K562 (cell line): ENCODE measurements at regions not wholly inside any gene's neighbourhood (a gene's known extent, or its start where the extent isn't known, plus 50 kb on each side); places are given as distances from the start of the nearest gene placed in this dataset.

Source experiments
- ATAC-seq: fragments of 200-7000 bp; cut with Tn5 transposase; 3 replicates; pipeline ENCODE4 v1.9.1; 2020; ENCODE audit warnings: moderate library complexity
- BruUV-seq: library from RNA; stranded (reverse); fragments of 400-500 nt; replicated peaks from 2 replicates; lab custom pipeline; 2021; lab: Mats Ljungman, UMichigan
- CTCF ChIA-PET: fragments of 300-600 bp; formaldehyde crosslinking; extraction: SDS; loops from one replicate; lab custom pipeline; 2021; ENCODE audit warnings: low intra/inter-chr PET ratio; lab: Yijun Ruan, JAX
- POLR2A ChIA-PET: fragments of 300-600, 350-650 bp; sonication (Branson Sonifier 250); formaldehyde crosslinking; extraction: SDS; loops from one replicate; lab custom pipeline; 2021; ENCODE audit warnings: antibody characterized with exemption, inconsistent platforms; lab: Yijun Ruan, JAX
- DNase-seq, 4 experiments: peaks; one replicate each; pipeline versions ENCODE4 v3.0.0 to v3.0.0-alpha.2; 2011 to 2018; ENCODE audit warnings: low spot score in 3 of 4, mixed read lengths in 3 of 4; ENCODE audit errors: extremely low read depth in 1 of 4
- FAIRE-seq: peaks from 2 replicates; lab custom pipeline; 2011; peaks lifted over from hg19 to GRCh38; lab: Jason Lieb, UNC
- H2AFZ ChIP-seq: 2 replicates; pipeline ENCODE4 v1.6.0; 2011; ENCODE audit warnings: low read depth, low read length, control low read depth, inconsistent platforms
- H3K27ac ChIP-seq: fragments of 200-600 bp; 3 replicates; pipeline ENCODE4 v1.8.0; 2011; ENCODE audit warnings: low read depth, mild to moderate bottlenecking, control low read depth, inconsistent platforms, low read length, moderate library complexity, mixed read lengths; ENCODE audit errors: extremely low read depth
- H3K27me3 ChIP-seq, 2 experiments: fragments of 300-600 bp in 1 of 2; 2 replicates in 1 of 2; 3 replicates in 1 of 2; pipeline versions ENCODE4 v1.6.0 to v1.8.0; 2011; ENCODE audit warnings: inconsistent platforms in 2 of 2, low read length in 2 of 2, mild to moderate bottlenecking in 1 of 2, mixed read lengths in 1 of 2, moderate library complexity in 1 of 2; ENCODE audit not compliant: control insufficient read depth in 2 of 2, insufficient read depth in 2 of 2
- H3K36me3 ChIP-seq: fragments of 300-600 bp; 3 replicates; pipeline ENCODE4 v1.8.0; 2011; ENCODE audit warnings: mild to moderate bottlenecking, low read length, inconsistent platforms; ENCODE audit not compliant: control insufficient read depth, insufficient read depth
- H3K4me1 ChIP-seq, 2 experiments: fragments of 200-600 bp in 1 of 2; replicated peaks in 1 of 2; 2 replicates in 1 of 2; 3 replicates in 1 of 2; pipeline versions ENCODE4 v1.5.1 to v1.8.0; 2011; ENCODE audit warnings: inconsistent platforms in 2 of 2, low read length in 2 of 2, mild to moderate bottlenecking in 1 of 2, mixed read lengths in 1 of 2, moderate library complexity in 1 of 2; ENCODE audit not compliant: control insufficient read depth in 2 of 2, insufficient read depth in 2 of 2
- H3K4me2 ChIP-seq: 2 replicates; pipeline ENCODE4 v1.6.1; 2011; ENCODE audit warnings: low read length, control low read depth, inconsistent platforms, mixed read lengths; ENCODE audit not compliant: insufficient read depth
- H3K4me3 ChIP-seq: fragments of 200-600 bp; sonication (generic), shearing (Covaris generic); 2 replicates; pipeline ENCODE4 v1.5.1; 2016; ENCODE audit warnings: control low read depth, inconsistent platforms
- H3K79me2 ChIP-seq: fragments of 200-600 bp; 3 replicates; pipeline ENCODE4 v1.8.0; 2011; ENCODE audit warnings: low read length, inconsistent platforms; ENCODE audit not compliant: control insufficient read depth, insufficient read depth
- H3K9ac ChIP-seq, 2 experiments: 2 replicates each; pipeline versions ENCODE4 v1.6.0 to v1.6.1; 2011; ENCODE audit warnings: low read depth in 2 of 2, low read length in 2 of 2, control low read depth in 1 of 2, inconsistent platforms in 1 of 2, mild to moderate bottlenecking in 1 of 2, mixed read lengths in 1 of 2; ENCODE audit not compliant: insufficient read depth in 1 of 2
- H3K9me1 ChIP-seq: one replicate; pipeline ENCODE4 v1.6.0; 2011; ENCODE audit warnings: inconsistent platforms, mild to moderate bottlenecking, low read length, moderate library complexity; ENCODE audit not compliant: control insufficient read depth, insufficient read depth
- H3K9me3 ChIP-seq: replicated peaks from 2 replicates; pipeline ENCODE4 v1.5.1; 2011; ENCODE audit warnings: low read depth, low read length, inconsistent platforms; ENCODE audit not compliant: control insufficient read depth, insufficient read depth
- H4K20me1 ChIP-seq: replicated peaks from 2 replicates; pipeline ENCODE4 v1.6.1; 2011; ENCODE audit warnings: low read length, inconsistent platforms, mixed read lengths; ENCODE audit not compliant: control insufficient read depth, insufficient read depth
- BDP1 ChIP-seq: IDR thresholded peaks from 3 replicates; pipeline ENCODE4 v1.6.1; 2011; ENCODE audit not compliant: insufficient read length, insufficient read depth
- NEUROD1 ChIP-seq: fragments of 150-350 bp; IDR thresholded peaks from 2 replicates; pipeline ENCODE4 v1.6.1; 2014; ENCODE audit warnings: borderline replicate concordance, low read length, low read depth; ENCODE audit not compliant: partially characterized antibody
- PCBP2 ChIP-seq: fragments of 200-400 bp; formaldehyde crosslinking; IDR thresholded peaks from 2 replicates; pipeline ENCODE4 v1.6.1; 2018; ENCODE audit warnings: low read length, low read depth, mild to moderate bottlenecking, moderate library complexity; ENCODE audit not compliant: poor library complexity, severe bottlenecking
- PTRF ChIP-seq: fragments of 450-650 bp; IDR thresholded peaks from 2 replicates; pipeline ENCODE4 v1.6.1; 2016; ENCODE audit warnings: mild to moderate bottlenecking, missing genetic modification characterization, missing compliant biosample characterization
- SMARCC2 ChIP-seq: fragments of 450-650 bp; IDR thresholded peaks from 2 replicates; pipeline ENCODE4 v1.6.1; 2017; ENCODE audit warnings: antibody characterized with exemption, moderate library complexity, mild to moderate bottlenecking, low read depth
- ZNF124 ChIP-seq: sonication (generic); formaldehyde crosslinking; IDR thresholded peaks from 2 replicates; pipeline ENCODE4 v1.8.1; 2022; ENCODE audit warnings: missing genetic modification reagents
- ZNF23 ChIP-seq: fragments of 250-450 bp; sonication (Bioruptor Pico); IDR thresholded peaks from 2 replicates; pipeline ENCODE4 v1.4.0; 2020; ENCODE audit warnings: mild to moderate bottlenecking
- ZNF511 ChIP-seq: sonication (generic); formaldehyde crosslinking; IDR thresholded peaks from 2 replicates; pipeline ENCODE4 v1.8.0; 2022; ENCODE audit warnings: mild to moderate bottlenecking, missing genetic modification reagents
- ZNF696 ChIP-seq: fragments of 250-450 bp; sonication (Bioruptor Pico); conservative IDR thresholded peaks from 2 replicates; pipeline ENCODE4 v1.4.0; 2020; ENCODE audit warnings: mild to moderate bottlenecking, moderate library complexity
- WGBS: fragments of 100-300 bp; shearing (Covaris generic); methylation state at CpG from one replicate; pipeline ENCODE4 v1.1.6; 2016; ENCODE audit warnings: low coverage, mixed read lengths; ENCODE audit not compliant: insufficient coverage; ENCODE audit errors: missing lambda C conversion rate; 5-methylcytosine and 5-hydroxymethylcytosine counted together
- in situ Hi-C: fragments of 300-500 bp; cut with MboI; formaldehyde crosslinking; loops from 4 replicates; pipeline ENCODE4 v1.15.0; 2018; ENCODE audit warnings: inconsistent platforms, mixed read lengths
- intact Hi-C: fragments of 100-400 bp; cut with micrococcal nuclease; formaldehyde crosslinking; loops from 2 replicates; pipeline ENCODE4 v1.14.2; 2022
- TF ChIP-seq, protein P1 (sequence below): fragments of 200-800 bp; sonication (Bioruptor generic); IDR thresholded peaks from 2 replicates; pipeline ENCODE4 v1.6.1; 2016; ENCODE audit warnings: missing genetic modification characterization, missing compliant biosample characterization

- no peak overlapping the region for H3K4me3 ChIP-seq
- H3K27ac ChIP-seq = no peak overlapping the region
- H3K36me3 ChIP-seq = no peaks in the 10 kb centered on the region
- DNase-seq (no peak), FAIRE-seq (no peak), ATAC-seq (no peak)
- TF ChIP-seq NEUROD1 = no peak
- H4K20me1 ChIP-seq = no peaks in the 10 kb centered on the region
- H3K9me1 ChIP-seq = no peaks in the 10 kb centered on the region
- ChIA-PET CTCF (no interaction called here), POLR2A (interaction anchor here (0.9 kb wide), 1 partner anchor 187 kb away, joined by 5 read pairs; no protein-coding TSS in a partner anchor)
- intact Hi-C loops (no loop called here), in situ Hi-C loops (no loop called here)
- no TSS peak for BruUV-seq
- H3K4me2 ChIP-seq = no peak overlapping the region
- no peaks in the 10 kb centered on the region for H3K4me1 ChIP-seq
- no peak overlapping the region for H3K9ac ChIP-seq
- no peaks in the 10 kb centered on the region for H3K79me2 ChIP-seq
- H3K9me3 ChIP-seq = no peaks in the 10 kb centered on the region
- H3K27me3 ChIP-seq = no peaks in the 10 kb centered on the region
- no peak overlapping the region for H2AFZ ChIP-seq
These were observed 724.6 kb downstream of the USP25 start for GRCh38 chr21:16454399-16454798.

- intact Hi-C loops = no loop called here
- ATAC-seq = no peak
- CTCF ChIA-PET = no interaction called here
- no peak for TF ChIP-seq ZNF23 (CRISPR knock-in tag)
- TF ChIP-seq BDP1 = no peak
- no peak for TF ChIP-seq ZNF511 (CRISPR knock-in tag)
- TF ChIP-seq SMARCC2 = no peak
- TF ChIP-seq ZNF696 (CRISPR knock-in tag) = no peak
- TF ChIP-seq PCBP2 = no peak
- TF ChIP-seq ZNF124 = no peak
- no peak for TF ChIP-seq PTRF
- TF ChIP-seq, protein P1, sequence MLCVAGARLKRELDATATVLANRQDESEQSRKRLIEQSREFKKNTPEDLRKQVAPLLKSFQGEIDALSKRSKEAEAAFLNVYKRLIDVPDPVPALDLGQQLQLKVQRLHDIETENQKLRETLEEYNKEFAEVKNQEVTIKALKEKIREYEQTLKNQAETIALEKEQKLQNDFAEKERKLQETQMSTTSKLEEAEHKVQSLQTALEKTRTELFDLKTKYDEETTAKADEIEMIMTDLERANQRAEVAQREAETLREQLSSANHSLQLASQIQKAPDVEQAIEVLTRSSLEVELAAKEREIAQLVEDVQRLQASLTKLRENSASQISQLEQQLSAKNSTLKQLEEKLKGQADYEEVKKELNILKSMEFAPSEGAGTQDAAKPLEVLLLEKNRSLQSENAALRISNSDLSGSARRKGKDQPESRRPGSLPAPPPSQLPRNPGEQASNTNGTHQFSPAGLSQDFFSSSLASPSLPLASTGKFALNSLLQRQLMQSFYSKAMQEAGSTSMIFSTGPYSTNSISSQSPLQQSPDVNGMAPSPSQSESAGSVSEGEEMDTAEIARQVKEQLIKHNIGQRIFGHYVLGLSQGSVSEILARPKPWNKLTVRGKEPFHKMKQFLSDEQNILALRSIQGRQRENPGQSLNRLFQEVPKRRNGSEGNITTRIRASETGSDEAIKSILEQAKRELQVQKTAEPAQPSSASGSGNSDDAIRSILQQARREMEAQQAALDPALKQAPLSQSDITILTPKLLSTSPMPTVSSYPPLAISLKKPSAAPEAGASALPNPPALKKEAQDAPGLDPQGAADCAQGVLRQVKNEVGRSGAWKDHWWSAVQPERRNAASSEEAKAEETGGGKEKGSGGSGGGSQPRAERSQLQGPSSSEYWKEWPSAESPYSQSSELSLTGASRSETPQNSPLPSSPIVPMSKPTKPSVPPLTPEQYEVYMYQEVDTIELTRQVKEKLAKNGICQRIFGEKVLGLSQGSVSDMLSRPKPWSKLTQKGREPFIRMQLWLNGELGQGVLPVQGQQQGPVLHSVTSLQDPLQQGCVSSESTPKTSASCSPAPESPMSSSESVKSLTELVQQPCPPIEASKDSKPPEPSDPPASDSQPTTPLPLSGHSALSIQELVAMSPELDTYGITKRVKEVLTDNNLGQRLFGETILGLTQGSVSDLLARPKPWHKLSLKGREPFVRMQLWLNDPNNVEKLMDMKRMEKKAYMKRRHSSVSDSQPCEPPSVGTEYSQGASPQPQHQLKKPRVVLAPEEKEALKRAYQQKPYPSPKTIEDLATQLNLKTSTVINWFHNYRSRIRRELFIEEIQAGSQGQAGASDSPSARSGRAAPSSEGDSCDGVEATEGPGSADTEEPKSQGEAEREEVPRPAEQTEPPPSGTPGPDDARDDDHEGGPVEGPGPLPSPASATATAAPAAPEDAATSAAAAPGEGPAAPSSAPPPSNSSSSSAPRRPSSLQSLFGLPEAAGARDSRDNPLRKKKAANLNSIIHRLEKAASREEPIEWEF (CRISPR knock-in tag) = no peak
These were observed 725.7 kb downstream of the USP25 start for GRCh38 chr21:16455526-16455925.

More at GRCh38 chr21:16455526-16455925, 725.7 kb downstream of the USP25 start:
- H3K9me1 ChIP-seq = no peaks in the 10 kb centered on the region
- no peak overlapping the region for H3K4me3 ChIP-seq
- no peak overlapping the region for H3K27ac ChIP-seq
- in situ Hi-C loops = no loop called here
- FAIRE-seq (no peak), DNase-seq (no peak)
- no peak overlapping the region for H3K9ac ChIP-seq
- H3K27me3 ChIP-seq = no peaks in the 10 kb centered on the region
- no peaks in the 10 kb centered on the region for H3K4me1 ChIP-seq
- whole genome bisulfite sequencing = 0% methylated on average over 2 of the region's 2 CpGs
- no peaks in the 10 kb centered on the region for H4K20me1 ChIP-seq
- BruUV-seq = no TSS peak
- no peak overlapping the region for H3K4me2 ChIP-seq
- H2AFZ ChIP-seq = no peak overlapping the region
- H3K36me3 ChIP-seq = no peaks in the 10 kb centered on the region
- POLR2A ChIA-PET = no interaction called here
- H3K79me2 ChIP-seq = no peaks in the 10 kb centered on the region
- H3K9me3 ChIP-seq = no peaks in the 10 kb centered on the region
